PC-9 (cell line): ENCODE measurements at regions not wholly inside any gene's neighbourhood (a gene's known extent, or its start where the extent isn't known, plus 50 kb on each side); places are given as distances from the start of the nearest gene placed in this dataset.

Experiments used
- CTCF ChIP-seq: fragments of 200-600 bp; sonication (generic); conservative IDR thresholded peaks from 2 replicates; pipeline ENCODE4 v1.6.1; 2017; ENCODE audit warnings: mixed run types, antibody characterized with exemption, mild to moderate bottlenecking, moderate library complexity
- EZH2 ChIP-seq: fragments of 200-600 bp; sonication (generic); IDR thresholded peaks from 2 replicates; pipeline ENCODE4 v1.8.0; 2017; ENCODE audit warnings: antibody characterized with exemption, low read depth

DNA sequence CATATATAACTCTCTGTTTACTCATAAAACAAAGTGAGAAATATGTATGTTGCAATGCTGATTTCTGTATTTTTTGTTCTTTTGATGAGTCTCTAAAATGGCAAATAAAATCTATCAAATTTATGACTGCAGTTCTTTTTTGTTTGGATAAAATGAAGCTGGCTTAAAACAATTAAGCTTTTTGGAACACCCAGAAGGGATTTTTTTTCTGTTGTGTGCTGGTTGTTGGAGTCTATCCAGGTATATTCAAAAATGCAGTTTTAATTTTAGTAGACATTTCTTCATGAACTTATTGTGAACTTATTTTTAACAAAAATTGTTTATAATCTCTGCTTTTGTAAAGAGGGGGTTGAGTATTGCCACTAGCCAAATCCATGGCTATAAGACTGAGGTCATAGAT, 405.5 kb downstream of the RAP2B start:
- TF ChIP-seq CTCF (no peak), EZH2 (no peak)
